Hypothalamus (tissue), 51 donors: ENCODE measurements at regions not wholly inside any gene's neighbourhood (a gene's known extent, or its start where the extent isn't known, plus 50 kb on each side); places are given as distances from the start of the nearest gene placed in this dataset.

Source experiments
- DNase-seq, 51 donors: peaks; one replicate each; lab custom pipeline; 2025; lab: John Stamatoyannopoulos, UW

DNA sequence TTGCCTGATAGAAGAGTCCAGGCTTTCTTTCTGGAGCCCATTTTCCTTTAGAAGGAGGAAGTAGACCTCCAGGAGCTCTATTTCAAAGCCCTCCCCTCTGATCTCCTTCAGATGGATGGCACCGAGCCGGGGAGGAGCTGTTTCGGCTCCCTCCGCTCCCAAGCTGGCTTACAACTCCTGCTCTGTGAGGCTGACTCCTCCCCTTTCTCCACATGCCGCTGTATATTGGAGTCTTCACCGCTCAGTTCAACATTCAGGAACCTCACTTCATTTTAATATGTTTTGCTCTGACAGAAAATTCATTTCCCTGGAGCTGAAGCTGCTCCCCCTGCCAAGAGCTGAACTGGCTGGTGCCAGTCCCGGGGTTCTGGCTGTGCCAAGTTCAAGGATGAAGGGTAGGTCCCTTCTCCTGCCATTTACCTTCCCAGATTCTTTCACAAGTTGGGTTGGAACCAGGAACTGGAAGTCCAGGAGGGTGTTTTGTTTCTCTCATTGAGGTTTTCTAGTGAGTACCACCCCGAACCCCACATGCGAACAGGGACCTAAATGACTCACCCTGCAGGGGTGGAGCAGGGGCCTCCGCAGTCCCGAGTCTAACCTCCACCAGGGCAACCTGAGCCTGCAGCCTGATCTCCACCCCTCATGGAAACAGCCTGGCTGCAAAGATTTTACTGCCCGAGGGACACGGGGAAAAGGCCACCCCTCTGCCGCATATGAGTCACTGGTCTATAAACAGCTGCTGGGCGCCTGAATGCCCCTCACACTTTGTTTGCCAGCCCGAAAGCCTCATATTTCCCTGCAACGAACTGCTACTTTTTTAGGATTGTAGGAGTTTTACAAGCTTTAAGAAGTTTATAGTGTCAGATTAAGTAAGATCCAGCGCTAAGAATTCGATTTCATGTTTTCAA is 68.6 kb upstream of the FOXA2 start:
- no peak for DNase-seq

DNA sequence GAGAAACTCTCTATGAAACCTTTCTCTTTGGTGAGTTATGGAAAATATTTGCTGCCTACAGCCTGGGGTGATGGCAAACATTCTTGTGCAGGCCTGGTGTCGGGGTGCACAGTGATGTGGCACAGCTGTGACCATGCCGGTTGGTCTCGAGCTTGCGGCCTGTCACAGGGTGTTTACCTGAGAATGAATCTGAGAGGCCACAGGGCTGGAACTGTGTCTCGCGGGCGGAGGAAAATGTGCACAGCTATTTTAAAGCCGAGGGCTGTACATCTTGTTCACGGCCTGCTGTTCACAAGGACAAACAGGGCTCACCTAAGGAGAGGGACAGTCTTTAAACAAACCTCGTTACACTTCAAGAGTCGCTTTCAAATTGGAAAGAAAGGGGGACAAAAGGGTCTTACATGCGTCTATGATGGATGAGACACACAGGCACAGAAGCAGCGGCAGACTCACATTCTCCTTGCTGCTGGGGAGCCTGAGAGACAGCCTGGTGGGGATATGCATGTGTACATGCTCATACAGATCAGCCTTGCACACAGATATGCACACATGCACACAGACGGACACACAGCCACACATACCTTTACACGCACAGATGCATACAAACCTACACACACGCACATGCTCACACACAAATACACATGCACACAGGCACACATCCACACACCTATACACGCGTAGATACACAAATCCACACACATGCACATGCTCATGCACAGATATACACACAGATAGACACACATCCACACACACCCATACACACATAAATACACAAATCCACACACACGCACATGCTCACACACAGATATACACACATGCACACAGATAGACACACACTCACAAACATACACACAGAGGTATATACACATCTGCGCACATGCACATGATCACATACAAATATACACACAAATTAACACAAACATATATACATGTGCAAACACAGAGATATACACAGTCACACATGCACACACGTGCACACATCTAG is 69.6 kb upstream of the FOXA2 start:
- no peak for DNase-seq

DNA sequence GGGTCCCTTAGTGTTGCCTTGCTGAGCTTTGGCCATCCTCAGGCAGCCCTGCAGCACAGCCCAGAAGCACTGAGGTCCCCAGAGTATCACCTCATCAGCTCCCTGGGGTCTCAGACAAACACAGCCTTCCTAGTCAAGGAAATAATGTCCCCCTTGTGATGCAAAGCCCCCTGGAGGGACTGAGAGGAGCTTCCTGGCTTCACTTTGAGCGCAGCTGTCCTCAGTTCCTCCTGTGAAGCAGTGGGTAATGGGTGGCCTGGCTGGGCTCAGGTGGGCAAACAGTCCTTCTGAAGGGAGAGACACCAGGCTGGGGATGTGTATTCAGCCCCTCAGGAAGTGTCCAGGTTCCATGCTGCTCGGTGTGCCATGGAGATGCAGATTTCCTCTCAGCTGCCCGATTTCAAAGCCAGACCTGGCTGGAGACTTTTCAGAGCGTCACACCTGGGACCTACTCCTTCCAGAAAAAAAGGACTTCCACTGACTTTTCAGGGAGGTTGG is 79.2 kb upstream of the FOXA2 start:
- DNase-seq: no peak

DNA sequence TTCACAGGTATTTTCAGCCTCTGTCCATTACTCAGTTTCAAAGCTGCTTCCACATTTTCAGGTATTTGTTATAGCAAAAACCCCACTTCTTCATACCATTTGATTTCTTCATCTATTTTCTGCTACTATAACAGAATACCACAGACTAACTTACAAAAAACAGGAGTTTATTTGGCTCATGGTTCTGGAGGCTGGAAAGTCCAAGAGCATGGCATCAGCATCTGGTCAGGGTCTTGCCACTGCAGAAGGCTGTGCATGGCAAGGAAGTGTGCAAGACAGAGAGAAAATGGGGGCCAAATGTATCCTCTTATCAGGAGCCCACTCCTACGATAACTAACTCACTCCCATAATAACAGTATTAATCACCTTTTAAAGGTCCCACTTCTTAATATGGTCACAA is 82.8 kb upstream of the FOXA2 start:
- no peak for DNase-seq

GRCh38 chr20:22672191-22672590 is 87.8 kb upstream of the FOXA2 start:
- DNase-seq: no peak

DNA sequence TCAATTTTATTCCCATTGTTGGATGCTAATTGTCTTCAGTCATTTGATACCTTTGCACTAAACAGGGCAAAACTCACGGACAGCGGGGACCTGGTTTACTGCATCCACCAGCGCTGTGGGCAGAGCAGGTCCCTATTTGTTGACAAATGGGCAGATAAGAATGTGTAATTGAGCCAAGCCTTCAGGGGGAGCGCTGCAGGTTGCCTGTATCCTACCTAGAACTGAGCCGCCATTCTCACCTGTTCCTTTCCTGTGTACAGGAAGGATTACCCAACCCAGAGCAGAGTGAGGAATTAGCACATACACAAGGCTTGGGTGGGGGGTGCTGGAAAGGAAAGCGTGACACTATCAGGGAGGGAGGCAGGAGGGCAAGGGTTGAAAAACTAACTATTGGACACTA is 89.1 kb upstream of the FOXA2 start:
- no peak for DNase-seq

- no peak for DNase-seq
Measured at GRCh38 chr20:22675341-22675740, 91.0 kb upstream of the FOXA2 start.

DNA sequence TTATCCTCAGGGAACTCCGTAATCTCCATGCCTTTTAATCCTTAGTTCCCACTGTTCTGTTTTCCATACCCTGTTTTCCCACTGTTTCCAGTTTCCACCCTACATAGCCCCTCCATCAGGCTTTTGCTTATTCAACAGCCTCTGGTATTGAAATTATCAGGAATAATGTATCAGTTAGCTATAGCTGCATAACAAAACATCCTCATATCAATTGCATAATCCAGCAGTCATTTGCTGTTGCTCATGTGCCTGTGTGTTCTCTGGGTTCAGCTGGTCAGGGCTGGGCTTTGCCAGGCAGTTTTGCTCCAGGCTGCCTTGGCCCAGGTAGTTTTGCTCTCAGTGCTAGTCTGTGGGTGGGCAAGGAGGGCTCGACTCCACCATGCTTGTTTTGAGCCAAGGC is 94.3 kb upstream of the FOXA2 start:
- DNase-seq: no peak

- no peak for DNase-seq
Measured at GRCh38 chr20:22679197-22679596, 94.8 kb upstream of the FOXA2 start.

- DNase-seq: no peak
Measured at GRCh38 chr20:22680031-22680740, 95.8 kb upstream of the FOXA2 start.

- no peak for DNase-seq
Measured at GRCh38 chr20:22681591-22682248, 97.3 kb upstream of the FOXA2 start.

DNA sequence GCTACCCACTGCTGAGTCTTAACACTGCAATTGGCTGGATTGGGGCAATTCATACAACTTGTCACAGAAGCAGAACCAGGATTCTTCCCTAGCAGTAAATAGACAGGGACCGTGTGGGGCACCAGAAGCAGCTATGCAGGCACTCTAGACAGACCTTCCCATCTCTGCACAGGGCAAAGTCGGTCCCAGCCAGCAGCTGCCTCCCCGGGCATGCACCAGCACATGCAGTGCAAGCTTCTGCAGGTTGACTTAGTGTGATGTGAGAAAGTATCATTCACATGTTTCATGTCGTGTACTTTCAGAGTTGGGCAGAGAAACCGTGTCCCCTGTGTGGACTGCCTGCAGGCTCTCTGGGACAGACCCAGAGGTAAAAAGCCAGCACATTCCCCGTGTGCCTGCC is 98.0 kb upstream of the FOXA2 start:
- DNase-seq: no peak

GRCh38 chr20:22684072-22684762 is 99.8 kb upstream of the FOXA2 start:
- peak in 38 of 51 donors; percentile 7 to 71 (median 36) for DNase-seq

DNA sequence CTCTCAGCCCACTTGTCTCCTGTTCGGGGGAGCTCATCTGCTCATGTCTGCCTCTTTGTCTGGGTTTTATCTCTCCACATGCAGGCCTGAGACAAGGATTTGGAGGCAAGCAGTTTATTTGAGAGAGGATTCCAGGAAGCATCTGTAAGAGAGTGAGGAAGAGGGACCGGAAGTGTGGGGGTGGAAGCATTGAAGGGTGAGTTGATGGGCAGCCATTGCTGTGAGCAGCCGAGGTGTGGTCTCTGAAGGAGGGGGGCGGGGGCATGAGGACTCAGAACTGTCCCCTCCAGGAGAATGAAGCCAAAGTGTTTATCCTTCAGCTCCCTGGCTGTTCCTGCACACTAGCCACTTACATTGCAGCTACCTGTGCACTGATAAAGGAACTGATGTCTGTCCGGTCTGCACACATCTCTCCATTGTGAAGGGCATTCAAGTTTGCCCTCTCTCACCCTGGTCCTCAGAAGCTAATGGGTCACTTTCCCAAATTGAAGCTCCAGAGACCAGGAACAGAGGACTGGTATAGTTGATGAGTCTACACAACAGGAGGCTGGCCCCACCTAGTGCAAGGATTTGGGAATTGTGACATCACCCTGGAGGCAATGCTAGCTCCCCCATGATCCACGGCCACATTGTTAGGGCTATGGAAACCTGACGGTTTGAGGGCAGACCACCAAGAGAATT is 100.5 kb upstream of the FOXA2 start:
- DNase-seq: no peak

GRCh38 chr20:22686097-22686496 is 101.7 kb upstream of the FOXA2 start:
- DNase-seq: peak in 31 of 51 donors; percentile 5 to 76 (median 31)

DNA sequence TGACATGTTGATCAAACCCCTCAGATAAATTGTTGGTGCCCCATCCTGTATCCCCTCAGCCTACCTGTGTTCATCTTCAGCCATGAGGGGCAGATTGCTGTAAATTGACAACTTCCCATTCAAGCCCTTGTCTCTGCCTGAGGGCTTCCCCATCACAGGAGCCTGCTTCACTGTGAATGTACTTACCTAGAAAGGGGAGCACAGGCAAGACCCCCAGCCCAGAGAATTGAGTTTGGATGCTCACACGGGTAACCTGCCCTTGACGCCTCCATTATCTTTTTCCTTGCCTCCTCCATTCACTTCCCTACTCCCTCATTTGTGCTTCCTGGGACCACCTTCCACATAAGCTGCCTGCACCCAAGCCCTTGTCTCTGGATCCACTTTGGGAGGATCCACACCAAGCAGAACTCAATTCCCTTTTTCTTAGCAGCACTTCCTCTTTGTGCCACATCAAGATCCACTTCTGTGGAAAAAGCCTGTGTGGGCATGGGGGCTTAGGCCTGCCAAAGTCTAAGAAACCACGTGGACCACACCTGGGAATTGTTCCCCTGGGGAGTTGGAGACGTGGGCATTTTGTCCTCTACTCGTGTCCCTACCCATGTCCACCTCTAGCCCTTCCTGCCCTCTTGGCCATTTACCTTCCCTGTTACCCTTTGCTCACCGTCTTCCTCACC is 103.4 kb upstream of the FOXA2 start:
- DNase-seq: no peak

DNA sequence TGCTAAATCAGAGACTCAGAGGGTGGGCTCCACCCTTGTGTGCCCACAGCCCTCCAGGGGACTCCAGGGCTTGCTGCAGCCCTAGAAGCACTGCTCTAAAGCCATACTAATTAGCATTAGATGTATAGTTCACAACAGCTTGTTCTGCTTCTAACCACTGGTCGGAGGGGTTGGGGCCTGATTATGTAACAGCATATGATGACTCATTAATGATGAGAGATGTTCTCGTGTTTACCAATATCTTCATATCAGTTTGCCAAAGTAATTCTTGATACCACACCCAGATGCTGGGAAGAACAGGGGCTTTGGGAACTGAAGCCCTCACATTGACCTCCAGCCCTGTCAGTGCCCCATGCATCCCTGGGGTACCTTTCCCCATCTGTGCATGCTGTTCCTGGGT is 104.1 kb upstream of the FOXA2 start:
- DNase-seq: no peak

DNA sequence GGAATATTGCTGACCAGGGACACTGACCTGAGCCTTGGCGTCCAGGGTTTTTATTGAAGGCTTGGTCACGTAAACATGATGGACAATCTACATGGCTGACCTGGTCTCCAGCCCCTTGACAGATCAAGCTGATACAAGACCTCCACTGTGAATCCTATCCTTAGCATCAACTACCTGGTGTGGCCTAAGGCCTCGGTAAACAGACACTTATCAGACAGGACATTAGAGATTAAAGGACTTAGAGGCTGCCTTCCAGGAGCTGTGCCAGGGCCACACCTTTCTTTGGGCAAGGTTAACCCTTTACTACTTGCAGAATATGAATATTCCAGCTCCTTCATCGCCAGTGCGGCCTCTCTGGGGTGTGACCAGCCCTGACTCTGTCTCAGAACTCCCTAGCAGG is 104.9 kb upstream of the FOXA2 start:
- no peak for DNase-seq
